ENCODE measurements at regions not wholly inside any gene's neighbourhood (a gene's known extent, or its start where the extent isn't known, plus 50 kb on each side); places are given as distances from the start of the nearest gene placed in this dataset.

DNA sequence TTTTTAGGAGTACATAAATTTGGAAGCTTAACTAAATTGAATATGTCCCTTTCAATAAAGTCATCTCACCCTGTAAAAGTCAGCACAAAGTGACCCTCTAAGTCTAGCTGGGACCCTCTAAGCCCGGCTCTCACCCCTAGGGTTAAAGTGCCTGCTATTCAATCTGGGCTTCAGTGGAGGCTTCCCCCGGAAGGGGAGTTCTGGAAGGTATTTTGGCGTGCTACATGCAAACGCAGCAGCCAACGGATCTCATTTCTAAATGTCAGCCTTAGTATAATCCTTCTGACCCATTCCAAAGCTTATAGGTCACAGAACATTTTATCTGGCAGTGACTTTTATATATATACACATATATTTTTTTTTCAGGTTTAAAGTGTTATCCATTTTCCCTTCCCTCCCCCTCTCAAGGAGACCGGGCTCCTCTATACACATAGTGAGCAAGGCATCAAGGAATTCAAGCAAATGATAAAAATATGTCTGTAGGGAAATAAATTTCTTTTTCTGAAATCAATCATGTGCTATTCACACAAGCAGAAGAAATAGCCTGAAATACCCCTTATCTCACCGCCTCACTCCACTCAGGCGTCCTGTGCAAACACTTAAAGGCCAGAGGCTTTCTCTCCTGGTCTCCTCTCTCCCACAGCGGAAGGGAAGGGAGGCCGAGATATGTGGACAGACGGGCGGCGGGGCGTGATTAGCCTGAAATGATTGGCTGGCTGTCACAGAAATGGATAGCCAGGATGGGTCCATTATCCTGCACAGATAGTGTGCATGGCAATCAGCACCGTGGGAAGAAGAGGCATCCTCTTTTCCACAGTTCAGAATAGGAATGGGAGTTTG, 301.7 kb downstream of the GALC start:
- no peak for ATAC-seq (ENCODE audit: low read depth)
- Histone ChIP-seq H4K8ac (ENCODE audit: low read depth in 2 of 2, low read length in 2 of 2) (no peak overlapping the region), H2AFZ (replicated peaks; ENCODE audit: low read length, poor library complexity) (no peak overlapping the region), H2BK5ac (ENCODE audit: low read depth, low read length, poor library complexity, severe bottlenecking) (no peak overlapping the region), H3K14ac (replicated peaks; ENCODE audit: low read depth, low read length) (no peak overlapping the region), H3K27ac (ENCODE audit: insufficient read depth, low read length) (no peak overlapping the region), H3K9ac (ENCODE audit: low read depth, low read length) (no peak overlapping the region), H2AK9ac (replicated peaks; ENCODE audit: low read depth, low read length, poor library complexity) (no peak overlapping the region), H3K56ac (ENCODE audit: extremely low read depth, insufficient read depth, low read length) (no peak overlapping the region), H3K27me3 (ENCODE audit: control insufficient read depth, insufficient read depth, low read length) (no peaks in the 10 kb centered on the region), H3K18ac (ENCODE audit: low read depth, low read length) (no peak overlapping the region), H3K9me3 (ENCODE audit: control insufficient read depth, insufficient read depth, low read length) (peaks cover 6% of the 10 kb centered on the region), H3K4me1 (ENCODE audit: control insufficient read depth, insufficient read depth, low read length) (no peaks in the 10 kb centered on the region), H2BK15ac (ENCODE audit: low read depth, low read length) (no peak overlapping the region), H3K23ac (ENCODE audit: low read depth, low read length) (no peak overlapping the region), H4K91ac (ENCODE audit: insufficient read depth, low read depth, low read length) (no peak overlapping the region), H4K5ac (ENCODE audit: low read depth, low read length) (no peak overlapping the region), H3K79me1 (ENCODE audit: low read depth in 1 of 2, low read length in 2 of 2) (no peaks in the 10 kb centered on the region), H3K36me3 (ENCODE audit: control insufficient read depth, insufficient read depth, low read length) (no peaks in the 10 kb centered on the region), H3K4me2 (ENCODE audit: low read depth, low read length) (no peak overlapping the region), H3K4me3 (ENCODE audit: insufficient read depth, low read depth, low read length) (no peak overlapping the region), H3K9me1 (ENCODE audit: insufficient read depth, low read length) (no peaks in the 10 kb centered on the region), H3K4ac (ENCODE audit: low read depth, low read length) (no peak overlapping the region), H4K20me1 (ENCODE audit: insufficient read depth, low read length) (no peaks in the 10 kb centered on the region), H2BK20ac (ENCODE audit: low read depth, low read length) (no peak overlapping the region), H2BK120ac (ENCODE audit: low read depth, low read length) (no peak overlapping the region), H2AK5ac (ENCODE audit: low read depth, low read length) (no peak overlapping the region)
- CTCF ChIA-PET: interaction anchor here (0.6 kb wide), 1 partner anchor 112 kb away, joined by 4 read pairs; no protein-coding TSS in a partner anchor
- in situ Hi-C loops (cut with MboI; ENCODE audit: low sequenced_read_pairs) (no loop called here), dilution Hi-C loops (cut with HindIII; ENCODE audit: low sequenced_read_pairs, unreplicated experiment) (no loop called here), intact Hi-C loops (cut with micrococcal nuclease) (no loop called here)
- POLR2A ChIA-PET (ENCODE audit: unreplicated experiment): no interaction called here
- no TSS peak for BruUV-seq (replicated peaks)
- no peak for TF ChIP-seq POLR2A (IDR thresholded peaks at IDR 0.05; ENCODE audit: low read depth, low read length)
- no peak for TF ChIP-seq SMC3 (IDR thresholded peaks at IDR 0.05; ENCODE audit: low read depth, low read length)
- DNase-seq: no peak
- WGBS, 2 experiments (ENCODE audit: extremely low coverage in 2 of 2, insufficient read length in 1 of 2): no CpG with 5 or more reads among the region's 15 CpGs

All from IMR-90 (cell line).